GM12872 (cell line): ENCODE measurements at regions not wholly inside any gene's neighbourhood (a gene's known extent, or its start where the extent isn't known, plus 50 kb on each side); places are given as distances from the start of the nearest gene placed in this dataset.

Source experiments
- CTCF ChIP-seq: IDR thresholded peaks from 3 replicates; pipeline ENCODE4 v1.5.1; 2011; ENCODE audit warnings: low read depth, mild to moderate bottlenecking, low read length, moderate library complexity; ENCODE audit not compliant: insufficient read depth

DNA sequence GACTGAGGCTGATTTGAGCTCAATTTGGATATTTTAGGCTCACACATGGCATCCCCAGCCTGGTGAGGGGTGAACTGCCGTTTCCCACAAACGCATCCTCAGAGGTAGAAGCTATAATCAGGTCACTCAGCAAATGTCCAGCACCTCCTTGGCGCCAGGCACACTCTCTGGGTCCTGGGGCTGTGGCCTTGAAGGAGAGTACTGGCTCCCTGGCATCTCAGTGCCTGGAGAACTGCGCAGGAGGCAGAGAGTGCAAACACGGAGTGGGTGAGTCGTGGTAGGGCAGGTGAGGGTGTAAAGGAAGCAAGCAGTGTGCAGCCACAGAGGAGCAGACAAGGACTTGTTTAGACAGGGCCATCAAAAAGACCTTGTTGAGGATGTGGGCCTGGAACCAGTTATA is 224.0 kb upstream of the ZNF32 start:
- TF ChIP-seq CTCF, result no peak

- no peak for TF ChIP-seq CTCF
Observed at GRCh38 chr10:43871545-43871944, 222.9 kb upstream of the ZNF32 start.

DNA sequence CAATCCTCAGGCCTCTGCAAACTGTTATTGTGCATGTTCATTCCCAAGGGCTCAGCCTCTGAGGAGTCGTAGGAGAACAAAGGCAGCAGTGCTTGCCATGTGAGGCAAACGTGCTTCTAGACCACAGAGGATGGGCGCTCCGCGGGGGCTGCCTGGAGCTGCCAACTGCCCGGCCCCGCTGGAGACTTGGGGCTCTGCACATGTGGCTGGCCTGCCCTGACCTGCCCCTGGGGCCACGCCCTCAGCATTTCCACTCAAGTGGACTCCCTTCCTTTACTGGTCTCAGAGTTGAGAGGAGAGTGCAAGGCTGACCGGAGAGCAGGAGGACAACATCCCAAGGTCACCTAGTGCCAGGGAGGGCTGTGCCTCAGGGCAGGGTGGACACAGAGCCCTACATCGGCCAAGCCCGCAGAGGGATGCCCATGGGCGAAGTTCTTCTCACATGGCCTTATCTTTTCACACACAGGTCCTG is 222.3 kb upstream of the ZNF32 start:
- TF ChIP-seq CTCF, result no peak

- TF ChIP-seq CTCF, result no peak
Observed at GRCh38 chr10:43869669-43870322, 221.1 kb upstream of the ZNF32 start.

DNA sequence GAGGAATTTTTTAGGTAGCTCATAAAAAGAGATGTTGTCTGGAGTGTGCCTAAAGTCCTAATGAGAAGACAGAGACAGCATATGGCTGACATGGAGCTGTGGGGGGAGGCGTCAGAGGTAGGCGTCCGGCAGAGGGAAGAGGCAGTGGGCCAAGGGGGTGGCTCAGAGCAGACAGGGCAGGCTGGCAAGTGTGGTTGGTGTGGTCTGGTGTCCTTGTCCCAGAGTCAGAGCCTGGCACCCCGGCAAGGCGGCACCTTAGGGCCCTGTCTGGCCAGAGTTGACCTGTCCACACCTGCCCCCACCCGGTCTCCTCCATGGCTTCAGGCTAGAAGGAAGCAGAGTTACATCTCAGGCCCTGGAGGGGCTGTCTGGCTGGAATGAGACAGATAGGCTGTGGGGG is 220.3 kb upstream of the ZNF32 start:
- no peak for TF ChIP-seq CTCF

DNA sequence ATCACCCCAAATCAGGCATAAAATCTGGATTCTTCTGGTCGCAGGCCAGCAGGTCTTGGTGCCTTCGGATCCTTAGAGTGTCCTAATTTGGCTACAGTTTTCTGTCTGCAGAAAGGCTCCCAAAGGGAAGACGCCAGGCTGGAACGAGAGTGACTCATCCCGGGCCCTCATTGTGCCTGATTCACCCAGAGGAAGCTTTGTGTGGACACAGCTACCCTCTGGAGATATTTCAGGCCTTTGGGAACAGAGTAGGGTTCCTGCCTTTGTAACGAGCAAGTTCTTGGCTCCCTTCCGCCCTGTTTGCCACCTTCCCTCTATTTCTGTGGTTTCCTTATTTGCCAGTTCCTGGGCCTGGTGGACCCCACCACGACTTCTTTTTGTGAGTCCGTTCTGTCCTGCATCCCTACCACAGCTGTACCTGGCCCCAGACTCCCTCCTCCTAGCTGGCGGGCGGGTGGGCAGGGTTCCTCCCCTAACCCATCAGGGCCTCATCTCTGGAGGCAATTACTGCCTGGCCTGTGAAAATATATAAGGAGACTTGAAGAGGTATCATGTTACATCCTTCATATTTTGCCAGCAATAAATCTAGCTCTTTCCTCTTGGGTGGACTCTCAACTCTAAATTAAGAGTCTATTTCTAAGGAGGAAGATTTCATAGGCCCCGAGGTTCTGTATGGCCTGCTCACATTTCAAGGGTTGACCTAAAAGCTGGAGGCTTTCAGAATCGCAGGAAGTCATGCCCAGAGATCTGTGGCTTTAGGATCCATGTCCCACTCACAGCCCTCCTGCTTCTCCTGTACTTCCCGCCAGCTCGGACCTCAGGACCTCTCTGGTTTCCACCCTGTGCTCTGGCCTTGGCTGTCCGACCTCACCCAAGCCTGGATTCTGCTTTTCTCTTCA is 219.2 kb upstream of the ZNF32 start:
- no peak for TF ChIP-seq CTCF

DNA sequence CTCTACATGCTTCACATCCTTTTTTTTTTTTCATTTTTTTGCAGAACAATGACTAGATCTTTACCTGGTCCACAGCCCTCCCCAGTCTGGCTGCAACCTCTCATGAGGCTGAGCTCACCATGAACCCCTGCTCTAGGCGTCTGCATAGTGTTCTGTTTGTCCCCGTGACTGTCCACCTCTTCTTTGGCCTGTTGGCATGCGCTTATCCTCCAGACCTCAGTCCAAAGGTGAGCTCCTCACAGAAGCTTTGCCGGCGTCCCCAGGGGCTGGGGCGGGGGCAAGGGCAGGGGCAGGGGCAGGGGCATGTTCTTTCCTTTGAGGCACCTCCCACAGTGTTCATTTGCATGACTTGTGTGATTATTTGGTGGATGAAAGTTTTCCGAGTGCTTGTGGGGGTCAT is 218.4 kb upstream of the ZNF32 start:
- TF ChIP-seq CTCF, result no peak
